ENCODE measurements at regions not wholly inside any gene's neighbourhood (a gene's known extent, or its start where the extent isn't known, plus 50 kb on each side); places are given as distances from the start of the nearest gene placed in this dataset.

DNA sequence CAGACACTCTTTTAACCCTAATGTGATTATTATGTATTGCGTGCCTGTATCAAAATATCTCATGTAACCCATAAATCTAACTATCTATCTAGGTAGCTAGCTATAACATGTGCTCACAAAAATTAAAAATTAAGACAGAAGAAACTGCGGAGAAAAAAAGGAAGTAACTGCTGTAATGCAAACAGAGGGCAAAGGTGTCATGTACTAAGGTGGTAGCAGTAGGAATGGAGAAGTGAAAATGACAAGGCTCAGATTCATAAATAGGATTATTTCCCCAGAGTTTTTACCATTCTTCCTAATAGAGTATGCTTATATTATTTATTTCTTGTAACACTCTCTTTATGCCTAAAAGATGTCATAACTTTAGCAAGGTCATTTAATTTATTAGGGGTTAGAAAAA, 1527.5 kb upstream of the C9orf72 start:
- Histone ChIP-seq H3K14ac (replicated peaks; ENCODE audit: low read depth, low read length) (no peak overlapping the region), H3K18ac (ENCODE audit: low read depth, low read length) (no peak overlapping the region), H3K36me3 (ENCODE audit: control insufficient read depth, insufficient read depth, low read length) (no peaks in the 10 kb centered on the region), H2BK15ac (ENCODE audit: low read depth, low read length) (no peak overlapping the region), H3K27me3 (ENCODE audit: control insufficient read depth, insufficient read depth, low read length) (no peaks in the 10 kb centered on the region), H3K56ac (ENCODE audit: extremely low read depth, insufficient read depth, low read length) (no peak overlapping the region), H3K9me1 (ENCODE audit: insufficient read depth, low read length) (no peaks in the 10 kb centered on the region), H2AK5ac (ENCODE audit: low read depth, low read length) (no peak overlapping the region), H3K23ac (ENCODE audit: low read depth, low read length) (no peak overlapping the region), H2BK120ac (ENCODE audit: low read depth, low read length) (no peak overlapping the region), H4K91ac (ENCODE audit: insufficient read depth, low read depth, low read length) (no peak overlapping the region), H2BK20ac (ENCODE audit: low read depth, low read length) (no peak overlapping the region), H4K8ac (ENCODE audit: low read depth in 2 of 2, low read length in 2 of 2) (no peak overlapping the region), H2BK5ac (ENCODE audit: low read depth, low read length, poor library complexity, severe bottlenecking) (no peak overlapping the region), H4K5ac (ENCODE audit: low read depth, low read length) (no peak overlapping the region), H2AK9ac (replicated peaks; ENCODE audit: low read depth, low read length, poor library complexity) (no peak overlapping the region), H3K4me3 (ENCODE audit: insufficient read depth, low read depth, low read length) (no peak overlapping the region), H3K9ac (ENCODE audit: low read depth, low read length) (no peak overlapping the region), H3K79me1 (ENCODE audit: low read depth in 1 of 2, low read length in 2 of 2) (no peaks in the 10 kb centered on the region), H2AFZ (replicated peaks; ENCODE audit: low read length, poor library complexity) (no peak overlapping the region), H4K20me1 (ENCODE audit: insufficient read depth, low read length) (no peaks in the 10 kb centered on the region), H3K9me3 (ENCODE audit: control insufficient read depth, insufficient read depth, low read length) (no peaks in the 10 kb centered on the region), H3K4me1 (ENCODE audit: control insufficient read depth, insufficient read depth, low read length) (no peaks in the 10 kb centered on the region), H3K4me2 (ENCODE audit: low read depth, low read length) (no peak overlapping the region), H3K4ac (ENCODE audit: low read depth, low read length) (no peak overlapping the region), H3K27ac (ENCODE audit: insufficient read depth, low read length) (no peak overlapping the region)
- DNase-seq, result no peak
- no CpG with 5 or more reads among the region's 2 CpGs for WGBS, 2 experiments (ENCODE audit: extremely low coverage in 2 of 2, insufficient read length in 1 of 2)
- CTCF ChIA-PET, result no interaction called here
- no TSS peak for BruUV-seq (replicated peaks)
- no peak for ATAC-seq (ENCODE audit: low read depth)
- POLR2A ChIA-PET (ENCODE audit: unreplicated experiment), result no interaction called here
- in situ Hi-C loops (cut with MboI; ENCODE audit: low sequenced_read_pairs), result no loop called here
- no peak for TF ChIP-seq FOS (IDR thresholded peaks at IDR 0.05; ENCODE audit: low read depth, low read length)
- no peak for TF ChIP-seq MAFK (IDR thresholded peaks at IDR 0.05; ENCODE audit: low read depth, low read length)
- TF ChIP-seq NFE2L2 (IDR thresholded peaks at IDR 0.05; ENCODE audit: low read depth, low read length), result no peak
- TF ChIP-seq, protein P1, sequence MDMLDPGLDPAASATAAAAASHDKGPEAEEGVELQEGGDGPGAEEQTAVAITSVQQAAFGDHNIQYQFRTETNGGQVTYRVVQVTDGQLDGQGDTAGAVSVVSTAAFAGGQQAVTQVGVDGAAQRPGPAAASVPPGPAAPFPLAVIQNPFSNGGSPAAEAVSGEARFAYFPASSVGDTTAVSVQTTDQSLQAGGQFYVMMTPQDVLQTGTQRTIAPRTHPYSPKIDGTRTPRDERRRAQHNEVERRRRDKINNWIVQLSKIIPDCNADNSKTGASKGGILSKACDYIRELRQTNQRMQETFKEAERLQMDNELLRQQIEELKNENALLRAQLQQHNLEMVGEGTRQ (IDR thresholded peaks at IDR 0.05; ENCODE audit: low read depth, low read length), result no peak
- TF ChIP-seq POLR2A (IDR thresholded peaks at IDR 0.05; ENCODE audit: low read depth, low read length), result no peak
- TF ChIP-seq, protein P2, sequence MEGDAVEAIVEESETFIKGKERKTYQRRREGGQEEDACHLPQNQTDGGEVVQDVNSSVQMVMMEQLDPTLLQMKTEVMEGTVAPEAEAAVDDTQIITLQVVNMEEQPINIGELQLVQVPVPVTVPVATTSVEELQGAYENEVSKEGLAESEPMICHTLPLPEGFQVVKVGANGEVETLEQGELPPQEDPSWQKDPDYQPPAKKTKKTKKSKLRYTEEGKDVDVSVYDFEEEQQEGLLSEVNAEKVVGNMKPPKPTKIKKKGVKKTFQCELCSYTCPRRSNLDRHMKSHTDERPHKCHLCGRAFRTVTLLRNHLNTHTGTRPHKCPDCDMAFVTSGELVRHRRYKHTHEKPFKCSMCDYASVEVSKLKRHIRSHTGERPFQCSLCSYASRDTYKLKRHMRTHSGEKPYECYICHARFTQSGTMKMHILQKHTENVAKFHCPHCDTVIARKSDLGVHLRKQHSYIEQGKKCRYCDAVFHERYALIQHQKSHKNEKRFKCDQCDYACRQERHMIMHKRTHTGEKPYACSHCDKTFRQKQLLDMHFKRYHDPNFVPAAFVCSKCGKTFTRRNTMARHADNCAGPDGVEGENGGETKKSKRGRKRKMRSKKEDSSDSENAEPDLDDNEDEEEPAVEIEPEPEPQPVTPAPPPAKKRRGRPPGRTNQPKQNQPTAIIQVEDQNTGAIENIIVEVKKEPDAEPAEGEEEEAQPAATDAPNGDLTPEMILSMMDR (conservative IDR thresholded peaks at IDR 0.05; ENCODE audit: low read depth, low read length), result no peak
- no peak for TF ChIP-seq MAZ (IDR thresholded peaks at IDR 0.05; ENCODE audit: borderline replicate concordance, low read depth, low read length)
- no peak for TF ChIP-seq BHLHE40 (IDR thresholded peaks at IDR 0.05; ENCODE audit: low read depth, low read length)
- TF ChIP-seq RAD21 (IDR thresholded peaks at IDR 0.05; ENCODE audit: low read length), result no peak
- intact Hi-C loops (cut with micrococcal nuclease), result no loop called here
- dilution Hi-C loops (cut with HindIII; ENCODE audit: low sequenced_read_pairs, unreplicated experiment), result no loop called here
